ENCODE measurements at regions not wholly inside any gene's neighbourhood (a gene's known extent, or its start where the extent isn't known, plus 50 kb on each side); places are given as distances from the start of the nearest gene placed in this dataset.
"Not testable (repeated sequence)": the region's sequence is repeated elsewhere in the genome, so short reads cannot be mapped to it uniquely, and the experiment has no call there.

GRCh38 chr7:6939126-6939525, 113.1 kb upstream of the CCZ1B start:
- TF ChIP-seq, protein P1, sequence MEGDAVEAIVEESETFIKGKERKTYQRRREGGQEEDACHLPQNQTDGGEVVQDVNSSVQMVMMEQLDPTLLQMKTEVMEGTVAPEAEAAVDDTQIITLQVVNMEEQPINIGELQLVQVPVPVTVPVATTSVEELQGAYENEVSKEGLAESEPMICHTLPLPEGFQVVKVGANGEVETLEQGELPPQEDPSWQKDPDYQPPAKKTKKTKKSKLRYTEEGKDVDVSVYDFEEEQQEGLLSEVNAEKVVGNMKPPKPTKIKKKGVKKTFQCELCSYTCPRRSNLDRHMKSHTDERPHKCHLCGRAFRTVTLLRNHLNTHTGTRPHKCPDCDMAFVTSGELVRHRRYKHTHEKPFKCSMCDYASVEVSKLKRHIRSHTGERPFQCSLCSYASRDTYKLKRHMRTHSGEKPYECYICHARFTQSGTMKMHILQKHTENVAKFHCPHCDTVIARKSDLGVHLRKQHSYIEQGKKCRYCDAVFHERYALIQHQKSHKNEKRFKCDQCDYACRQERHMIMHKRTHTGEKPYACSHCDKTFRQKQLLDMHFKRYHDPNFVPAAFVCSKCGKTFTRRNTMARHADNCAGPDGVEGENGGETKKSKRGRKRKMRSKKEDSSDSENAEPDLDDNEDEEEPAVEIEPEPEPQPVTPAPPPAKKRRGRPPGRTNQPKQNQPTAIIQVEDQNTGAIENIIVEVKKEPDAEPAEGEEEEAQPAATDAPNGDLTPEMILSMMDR (IDR thresholded peaks at IDR 0.05) = not testable (repeated sequence)
- TF ChIP-seq POLR2AphosphoS5 (IDR thresholded peaks at IDR 0.05) = not testable (repeated sequence)

All from gastroesophageal sphincter (tissue), 3 donors.